Fibroblast of peridontal ligament (primary cell): ENCODE measurements at regions not wholly inside any gene's neighbourhood (a gene's known extent, or its start where the extent isn't known, plus 50 kb on each side); places are given as distances from the start of the nearest gene placed in this dataset.
A peak's percentile ranks its signal among the peaks of the same experiment; 100 is the strongest.

Experiments used
- DNase-seq: peaks from one replicate; pipeline ENCODE4 v3.0.0-alpha.2; 2010; ENCODE audit errors: extremely low read depth

- peak; percentile 23 for DNase-seq
Observed at GRCh38 chr3:139778682-139779233, 101.0 kb upstream of the NMNAT3 start.

GRCh38 chr3:139774560-139775302 lies 97.0 kb upstream of the NMNAT3 start:
- DNase-seq: peak; percentile 53

DNA sequence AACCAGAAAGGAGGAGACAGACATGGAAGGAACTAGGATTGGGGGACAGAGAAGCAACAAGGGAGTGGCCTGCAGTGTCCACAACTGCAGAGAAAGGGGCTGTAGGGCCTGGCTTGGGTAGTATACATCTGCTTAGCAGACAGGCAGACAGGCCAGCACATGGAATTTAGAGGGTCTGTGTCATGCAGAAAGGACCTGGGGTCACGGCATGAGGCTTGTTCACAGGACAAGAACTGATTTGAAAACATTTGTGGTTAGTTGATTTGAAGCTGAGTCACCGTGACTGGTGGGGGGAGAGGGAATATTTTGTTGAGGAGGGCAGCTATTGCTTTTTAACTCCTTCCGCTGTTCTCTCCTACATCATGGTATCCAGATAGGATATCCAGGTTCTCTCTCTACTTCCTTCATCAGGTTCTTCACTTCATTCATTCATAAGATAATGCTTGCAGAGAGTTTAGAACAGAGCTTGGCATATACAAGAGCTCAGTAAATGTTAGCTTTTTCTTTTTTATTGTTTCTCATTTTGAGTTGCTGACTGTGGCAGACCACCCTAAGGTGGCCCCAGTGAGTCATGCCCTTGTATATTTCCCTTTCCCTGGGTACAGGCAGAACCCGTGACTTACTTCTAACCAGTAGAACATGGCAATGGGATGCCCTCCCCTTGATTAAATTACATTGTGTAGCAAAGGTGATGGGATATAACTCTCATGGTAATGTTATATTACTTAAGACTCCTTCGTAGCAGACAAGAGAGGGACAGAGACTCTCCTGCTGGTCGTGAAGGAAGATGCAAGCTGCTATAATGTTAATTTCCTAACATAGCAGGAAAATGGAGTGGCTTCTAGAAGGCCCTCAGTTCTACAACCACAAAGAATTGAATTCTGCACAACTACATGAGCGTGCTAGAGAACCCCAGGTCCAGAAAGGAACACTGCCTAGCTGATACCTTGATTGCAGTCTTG lies 95.0 kb upstream of the NMNAT3 start:
- DNase-seq: peak; percentile 95

DNA sequence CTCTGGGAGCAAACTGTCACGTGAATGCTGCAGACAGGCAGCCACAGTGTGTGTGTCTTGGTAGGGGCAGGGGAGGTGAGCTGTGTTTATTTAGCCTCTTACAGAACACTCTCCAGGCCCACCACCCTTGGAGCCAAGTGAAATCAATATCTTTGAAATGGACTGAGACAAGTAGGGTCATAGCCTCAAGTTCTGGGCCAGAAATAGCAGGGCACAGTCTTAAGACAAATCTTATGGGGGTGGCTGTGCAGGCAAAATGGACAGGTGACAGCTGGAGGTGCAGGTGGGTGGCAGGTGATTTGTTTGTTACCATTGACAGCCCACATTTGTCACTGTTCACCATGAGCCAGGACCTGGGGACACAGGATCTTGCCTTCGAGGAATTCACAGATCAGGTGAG lies 93.6 kb upstream of the NMNAT3 start:
- no peak for DNase-seq

GRCh38 chr3:139770577-139770976 lies 92.8 kb upstream of the NMNAT3 start:
- DNase-seq: no peak

GRCh38 chr3:139769796-139770195 lies 92.0 kb upstream of the NMNAT3 start:
- no peak for DNase-seq

DNA sequence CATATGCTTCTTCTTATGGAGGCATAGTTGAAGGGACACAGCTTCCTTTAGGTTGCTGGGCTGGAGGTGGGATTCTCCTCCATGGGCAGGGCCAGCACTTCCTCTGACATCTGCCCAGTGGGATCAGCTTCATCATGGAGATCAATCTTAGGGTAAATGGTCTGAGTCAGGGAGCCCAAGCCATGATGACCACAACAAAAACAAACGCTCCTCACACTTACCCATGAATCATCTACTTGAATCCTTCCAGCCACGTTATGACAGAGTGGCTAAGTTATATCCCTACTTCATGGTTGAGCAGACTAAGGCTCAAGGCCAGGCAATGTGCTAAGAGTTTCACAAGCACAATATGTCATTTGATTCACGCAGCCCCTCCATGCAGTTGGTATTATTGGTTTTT lies 87.2 kb upstream of the NMNAT3 start:
- DNase-seq: peak; percentile 98

GRCh38 chr3:139764069-139764905 lies 86.5 kb upstream of the NMNAT3 start:
- DNase-seq: peak; percentile 41

DNA sequence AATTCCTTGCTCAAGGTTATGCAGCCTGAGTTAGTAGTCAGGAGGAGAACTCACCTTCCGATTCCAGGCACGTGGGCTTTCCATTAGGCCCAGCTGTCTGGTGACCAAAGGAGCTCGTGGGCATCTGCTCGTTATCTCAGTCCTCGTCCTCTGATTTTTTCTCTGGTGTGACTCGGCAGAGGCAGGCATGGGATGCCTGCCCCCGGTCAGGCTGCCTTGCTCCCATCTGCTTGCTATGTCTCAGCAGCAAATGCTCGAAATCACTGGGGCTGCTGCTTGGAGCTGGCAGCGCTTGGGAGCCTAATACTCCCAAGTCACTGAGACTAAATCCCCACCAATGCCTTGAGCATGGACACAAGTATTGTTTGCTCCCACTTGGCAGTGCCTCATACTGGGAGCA lies 84.5 kb upstream of the NMNAT3 start:
- DNase-seq: no peak

- DNase-seq: peak; percentile 46
Observed at GRCh38 chr3:139759470-139759869, 81.7 kb upstream of the NMNAT3 start.

DNA sequence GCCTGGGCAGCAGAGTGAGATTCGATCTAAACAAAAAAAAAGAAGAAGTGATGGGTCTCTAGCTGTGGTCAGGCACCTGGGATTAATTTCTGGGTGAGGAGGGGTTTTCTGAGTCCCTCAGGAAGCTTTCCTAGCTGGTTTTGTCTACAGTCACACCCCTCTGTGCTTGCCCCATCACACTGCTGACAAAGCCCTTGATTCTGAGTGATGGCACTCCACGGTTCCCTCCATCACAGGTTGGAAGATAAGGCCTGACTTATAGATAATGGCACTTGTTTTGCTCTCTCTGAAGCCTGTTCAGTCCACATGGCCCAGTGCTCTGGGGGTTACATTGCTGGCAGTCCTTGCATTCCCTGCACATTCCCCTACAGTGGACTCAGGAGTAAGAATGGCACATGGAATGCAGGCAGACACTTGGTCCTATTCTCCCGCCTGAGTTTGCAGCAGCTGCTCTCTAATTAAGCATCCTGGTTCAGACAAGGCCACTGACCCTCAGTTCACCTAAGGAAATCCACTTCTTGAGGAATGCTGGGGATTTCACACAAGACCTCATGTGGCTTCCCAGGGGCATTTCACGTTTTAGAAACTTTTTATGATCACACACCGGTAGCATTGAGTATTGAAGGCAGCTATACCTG lies 81.0 kb upstream of the NMNAT3 start:
- DNase-seq: peak; percentile 75

DNA sequence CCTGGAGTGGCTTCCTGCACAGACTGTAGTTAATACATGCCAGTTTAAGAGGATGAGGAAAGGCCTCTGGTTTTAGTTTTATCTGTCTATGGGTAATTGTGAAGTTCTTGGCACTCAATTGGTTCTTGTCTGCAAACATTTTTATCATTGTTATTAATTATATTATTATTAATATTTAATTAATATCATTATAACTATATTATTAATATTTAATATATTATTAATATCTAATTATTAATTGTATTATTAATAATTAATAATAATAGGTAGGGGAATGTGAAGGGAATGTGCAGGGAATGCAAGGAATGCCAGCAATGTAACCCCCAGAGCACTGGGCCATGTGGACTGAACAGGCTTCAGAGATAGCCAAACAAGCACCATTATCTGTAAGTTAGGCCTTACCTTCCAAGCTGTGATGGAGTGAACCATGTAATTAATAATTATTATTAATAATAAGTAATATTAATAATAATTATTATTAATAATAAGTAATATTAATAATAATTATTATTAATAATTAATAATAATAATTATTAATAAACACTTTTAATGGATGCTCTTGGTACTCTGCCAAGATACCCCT lies 79.8 kb upstream of the NMNAT3 start:
- no peak for DNase-seq

- DNase-seq: no peak
Observed at GRCh38 chr3:139756529-139757103, 78.8 kb upstream of the NMNAT3 start.

DNA sequence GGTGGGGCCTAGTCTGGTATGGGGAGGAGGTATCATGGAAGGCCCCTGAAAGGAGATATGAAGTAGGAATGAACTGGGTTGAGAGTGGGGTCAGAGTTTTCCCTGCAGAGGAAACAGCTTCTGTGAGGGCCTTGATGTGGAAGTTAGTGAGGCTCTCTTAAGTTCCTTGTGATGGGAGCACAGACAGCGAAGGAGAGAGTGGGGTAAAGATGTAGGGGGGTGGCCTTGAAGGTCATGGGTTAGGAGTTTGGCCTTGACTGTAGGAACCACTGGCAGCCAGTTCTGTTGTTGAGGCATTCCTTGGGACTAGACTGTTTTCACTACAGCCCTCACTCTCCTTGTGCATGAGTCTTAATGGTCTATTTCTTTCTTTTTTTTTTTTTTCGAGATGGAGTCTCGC lies 77.8 kb upstream of the NMNAT3 start:
- DNase-seq: no peak

DNA sequence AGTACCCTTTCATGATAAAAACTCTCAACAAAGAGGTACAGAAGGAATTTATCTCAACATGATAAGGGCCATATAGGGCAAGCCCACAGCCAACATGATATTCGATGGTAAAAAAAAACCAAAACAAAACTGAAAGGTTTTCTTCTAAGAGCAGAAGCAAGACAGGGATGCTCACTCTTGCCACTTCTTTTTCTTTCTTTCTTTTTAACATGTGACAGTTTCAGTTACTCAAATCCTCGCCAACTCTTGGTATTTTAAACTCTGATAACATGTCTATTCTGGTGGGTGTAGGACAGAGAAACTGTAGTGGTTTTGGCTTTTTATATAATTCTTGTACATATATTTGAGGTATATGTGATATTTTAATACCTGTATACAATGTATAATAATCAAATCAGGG lies 74.0 kb upstream of the NMNAT3 start:
- DNase-seq: no peak

DNA sequence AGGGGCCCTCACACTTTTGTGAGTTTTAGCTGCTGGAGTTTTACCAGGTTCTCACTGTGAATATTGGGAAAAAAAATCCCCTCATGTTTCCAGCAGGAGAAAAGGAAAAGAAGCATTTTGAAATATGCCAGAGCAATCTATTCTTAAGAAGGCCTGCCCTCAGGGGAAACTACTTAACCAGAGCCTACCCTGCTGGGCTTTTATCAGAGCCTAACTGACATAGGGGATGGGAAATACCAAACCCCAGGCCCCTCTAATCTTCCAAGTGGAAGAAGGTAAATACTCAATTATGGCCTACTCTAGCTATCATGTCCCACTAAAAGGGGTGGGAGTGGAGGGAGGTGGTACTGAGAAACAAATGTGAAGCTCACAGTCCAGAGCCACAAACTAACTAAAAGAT lies 68.7 kb upstream of the NMNAT3 start:
- DNase-seq: no peak

- peak; percentile 78 for DNase-seq
Observed at GRCh38 chr3:139745831-139746230, 68.1 kb upstream of the NMNAT3 start.

- DNase-seq: no peak
Observed at GRCh38 chr3:139738697-139739096, 60.9 kb upstream of the NMNAT3 start.

GRCh38 chr3:139737682-139738361 lies 60.0 kb upstream of the NMNAT3 start:
- DNase-seq: no peak

DNA sequence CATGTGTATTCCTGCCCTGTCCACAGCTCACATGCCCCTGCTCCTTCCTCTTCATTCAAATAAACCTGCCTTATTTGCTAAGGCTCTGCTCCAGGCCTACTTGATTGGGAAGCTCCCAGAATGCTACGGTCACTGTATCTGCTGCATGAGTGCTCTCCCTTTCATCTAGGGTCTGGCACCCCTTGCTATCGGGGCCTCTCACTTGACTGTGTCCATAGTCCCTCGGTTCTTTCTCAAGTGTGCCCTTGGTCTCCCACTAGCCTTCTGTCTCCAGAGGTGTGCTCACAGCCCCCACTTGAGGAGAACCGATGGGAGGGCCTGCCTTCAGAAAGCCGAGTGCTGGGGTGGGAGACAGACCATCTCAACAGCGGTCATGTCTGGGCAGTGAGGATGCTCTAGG lies 57.4 kb upstream of the NMNAT3 start:
- DNase-seq: no peak
